ENCODE measurements at regions not wholly inside any gene's neighbourhood (a gene's known extent, or its start where the extent isn't known, plus 50 kb on each side); places are given as distances from the start of the nearest gene placed in this dataset.

DNA sequence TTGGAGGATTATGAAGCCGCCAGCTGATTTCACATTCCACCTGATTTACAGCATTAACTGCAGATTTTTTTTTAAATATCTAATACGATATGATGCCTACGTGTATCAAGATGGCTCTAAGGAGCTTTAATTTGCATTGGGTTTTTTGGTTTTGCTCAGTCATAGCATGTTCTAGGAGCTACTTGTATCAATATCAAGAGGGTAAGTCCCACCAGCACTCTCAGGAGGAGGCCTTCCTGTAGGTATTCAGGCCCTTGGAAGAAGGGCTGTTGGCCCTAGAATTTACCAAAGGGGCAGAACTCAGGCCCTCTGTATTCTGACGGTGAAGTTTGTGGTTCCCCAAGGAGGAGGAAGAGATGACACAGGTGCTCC, 97.2 kb upstream of the IPO5 start:
- POLR2A ChIA-PET, result no interaction called here
- DNase-seq (ENCODE audit: extremely low spot score), result no peak
- CTCF ChIA-PET, result interaction anchor here (0.6 to 2.4 kb wide), 8 partner anchors 16 to 972 kb away, joined by 3 to 16 read pairs (median 4); no protein-coding TSS in a partner anchor
- no peak for TF ChIP-seq ELF4 (IDR thresholded peaks at IDR 0.05)
- no peak for TF ChIP-seq L3MBTL2 (conservative IDR thresholded peaks at IDR 0.05)
- no peak for TF ChIP-seq HDGF (IDR thresholded peaks at IDR 0.05; ENCODE audit: borderline replicate concordance)

DNA sequence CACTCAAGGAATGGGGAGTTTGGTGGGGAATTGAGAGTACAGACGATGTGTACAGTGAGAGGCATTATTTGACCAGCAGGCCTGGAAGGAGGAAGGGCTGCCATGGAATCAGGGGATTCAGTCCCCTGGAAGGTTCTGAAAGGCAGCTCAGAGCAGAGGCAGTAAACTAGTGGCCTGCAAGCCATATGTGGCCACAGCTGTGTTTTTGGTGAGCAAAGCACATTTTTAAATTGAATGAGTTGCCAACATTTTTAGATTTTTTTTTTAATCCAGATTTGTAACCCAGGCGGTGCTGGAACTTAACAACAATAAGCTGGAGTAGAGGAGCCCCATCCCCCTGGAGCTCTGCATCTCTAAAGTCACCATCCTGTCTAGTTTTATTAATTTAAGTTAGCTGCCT, 95.3 kb upstream of the IPO5 start:
- CTCF ChIA-PET, result interaction anchor here (1.5 kb wide), 1 partner anchor 22 kb away, joined by 3 read pairs; no protein-coding TSS in a partner anchor
- DNase-seq (ENCODE audit: extremely low spot score), result no peak
- POLR2A ChIA-PET, result no interaction called here
- TF ChIP-seq TARDBP (IDR thresholded peaks at IDR 0.05) (no peak), LEF1 (IDR thresholded peaks at IDR 0.05; ENCODE audit: borderline replicate concordance) (no peak), NFRKB (IDR thresholded peaks at IDR 0.05) (no peak), FOXA1 (IDR thresholded peaks at IDR 0.05) (no peak), ZNF384 (IDR thresholded peaks at IDR 0.05) (no peak), BHLHE40 (IDR thresholded peaks at IDR 0.05; ENCODE audit: borderline replicate concordance) (no peak), L3MBTL2 (conservative IDR thresholded peaks at IDR 0.05) (no peak), FOXM1 (IDR thresholded peaks at IDR 0.05; ENCODE audit: borderline replicate concordance) (no peak)

DNA sequence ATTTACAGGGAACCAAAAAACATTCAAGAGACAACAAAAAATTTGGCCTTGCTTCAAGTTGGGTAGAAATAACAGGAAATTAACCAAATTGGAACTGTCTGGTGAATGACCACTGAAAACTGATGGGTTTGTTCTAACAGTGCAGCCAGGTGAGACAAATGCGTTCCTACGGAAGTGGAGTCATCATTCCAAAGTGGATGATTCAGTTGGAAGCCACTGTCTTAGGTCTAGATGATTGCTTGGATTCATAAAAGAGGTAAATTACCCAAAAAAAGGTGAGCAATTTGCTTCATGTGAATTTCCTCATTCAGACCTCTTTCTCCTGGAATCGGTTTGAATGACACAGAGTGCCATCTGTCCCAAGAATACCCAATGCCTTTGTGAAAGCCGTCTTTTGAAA, 87.1 kb upstream of the IPO5 start:
- POLR2A ChIA-PET, result no interaction called here
- CTCF ChIA-PET, result interaction anchor here (0.5 kb wide), 1 partner anchor 460 kb away, joined by 4 read pairs; no protein-coding TSS in a partner anchor

GRCh38 chr13:97866751-97867150, 86.7 kb upstream of the IPO5 start:
- TF ChIP-seq BHLHE40 (IDR thresholded peaks at IDR 0.05; ENCODE audit: borderline replicate concordance) (no peak), ELF4 (IDR thresholded peaks at IDR 0.05) (no peak), FOXA1 (IDR thresholded peaks at IDR 0.05) (no peak), ZNF384 (IDR thresholded peaks at IDR 0.05) (no peak), NFRKB (IDR thresholded peaks at IDR 0.05) (no peak), FOXM1 (IDR thresholded peaks at IDR 0.05; ENCODE audit: borderline replicate concordance) (no peak), TARDBP (IDR thresholded peaks at IDR 0.05) (no peak), PKNOX1 (IDR thresholded peaks at IDR 0.05) (no peak), FOXK2 (IDR thresholded peaks at IDR 0.05) (no peak), L3MBTL2 (conservative IDR thresholded peaks at IDR 0.05) (no peak), SP1 (IDR thresholded peaks at IDR 0.05) (no peak), SUZ12 (IDR thresholded peaks at IDR 0.05) (no peak), LEF1 (IDR thresholded peaks at IDR 0.05; ENCODE audit: borderline replicate concordance) (no peak), HDGF (IDR thresholded peaks at IDR 0.05; ENCODE audit: borderline replicate concordance) (no peak), CTBP1 (IDR thresholded peaks at IDR 0.05; ENCODE audit: borderline replicate concordance) (no peak), ARNT (IDR thresholded peaks at IDR 0.05) (no peak)
- DNase-seq (ENCODE audit: extremely low spot score), result no peak
- CTCF ChIA-PET, result interaction anchor here (0.5 kb wide), 1 partner anchor 459 kb away, joined by 4 read pairs; no protein-coding TSS in a partner anchor
- POLR2A ChIA-PET, result interaction anchor here (0.9 kb wide), 1 partner anchor 249 kb away, joined by 3 read pairs; no protein-coding TSS in a partner anchor

More for the DNA sequence above, 87.1 kb upstream of the IPO5 start:
- no peak for DNase-seq (ENCODE audit: extremely low spot score)
- TF ChIP-seq FOXA1 (IDR thresholded peaks at IDR 0.05) (no peak), CTBP1 (IDR thresholded peaks at IDR 0.05; ENCODE audit: borderline replicate concordance) (no peak)

- no peak for DNase-seq (ENCODE audit: extremely low spot score)
- TF ChIP-seq FOXA1 (IDR thresholded peaks at IDR 0.05) (no peak), TARDBP (IDR thresholded peaks at IDR 0.05) (no peak), CTBP1 (IDR thresholded peaks at IDR 0.05; ENCODE audit: borderline replicate concordance) (no peak), HDGF (IDR thresholded peaks at IDR 0.05; ENCODE audit: borderline replicate concordance) (no peak), SUZ12 (IDR thresholded peaks at IDR 0.05) (no peak), PKNOX1 (IDR thresholded peaks at IDR 0.05) (no peak), ZNF384 (IDR thresholded peaks at IDR 0.05) (no peak), SP1 (IDR thresholded peaks at IDR 0.05) (no peak), ELF4 (IDR thresholded peaks at IDR 0.05) (no peak), LEF1 (IDR thresholded peaks at IDR 0.05; ENCODE audit: borderline replicate concordance) (no peak), FOXM1 (IDR thresholded peaks at IDR 0.05; ENCODE audit: borderline replicate concordance) (no peak), BHLHE40 (IDR thresholded peaks at IDR 0.05; ENCODE audit: borderline replicate concordance) (no peak), ARNT (IDR thresholded peaks at IDR 0.05) (no peak), FOXK2 (IDR thresholded peaks at IDR 0.05) (no peak), NFRKB (IDR thresholded peaks at IDR 0.05) (no peak), L3MBTL2 (conservative IDR thresholded peaks at IDR 0.05) (no peak)
- CTCF ChIA-PET, result no interaction called here
- POLR2A ChIA-PET, result no interaction called here
These were observed 80.1 kb upstream of the IPO5 start for GRCh38 chr13:97873398-97873797.

GRCh38 chr13:97875218-97875617, 78.3 kb upstream of the IPO5 start:
- POLR2A ChIA-PET, result no interaction called here
- CTCF ChIA-PET, result no interaction called here
- DNase-seq (ENCODE audit: extremely low spot score), result no peak

GRCh38 chr13:97875911-97876310, 77.6 kb upstream of the IPO5 start:
- DNase-seq (ENCODE audit: extremely low spot score), result no peak
- CTCF ChIA-PET, result no interaction called here
- POLR2A ChIA-PET, result no interaction called here
- TF ChIP-seq BHLHE40 (IDR thresholded peaks at IDR 0.05; ENCODE audit: borderline replicate concordance) (no peak), FOXK2 (IDR thresholded peaks at IDR 0.05) (no peak), CTBP1 (IDR thresholded peaks at IDR 0.05; ENCODE audit: borderline replicate concordance) (no peak), ARNT (IDR thresholded peaks at IDR 0.05) (no peak), NFRKB (IDR thresholded peaks at IDR 0.05) (no peak), L3MBTL2 (conservative IDR thresholded peaks at IDR 0.05) (no peak), ZNF384 (IDR thresholded peaks at IDR 0.05) (no peak), FOXA1 (IDR thresholded peaks at IDR 0.05) (no peak), HDGF (IDR thresholded peaks at IDR 0.05; ENCODE audit: borderline replicate concordance) (no peak), PKNOX1 (IDR thresholded peaks at IDR 0.05) (no peak), SP1 (IDR thresholded peaks at IDR 0.05) (no peak), FOXM1 (IDR thresholded peaks at IDR 0.05; ENCODE audit: borderline replicate concordance) (no peak), LEF1 (IDR thresholded peaks at IDR 0.05; ENCODE audit: borderline replicate concordance) (no peak)

More at GRCh38 chr13:97875218-97875617, 78.3 kb upstream of the IPO5 start:
- TF ChIP-seq SUZ12 (IDR thresholded peaks at IDR 0.05) (no peak), SP1 (IDR thresholded peaks at IDR 0.05) (no peak), L3MBTL2 (conservative IDR thresholded peaks at IDR 0.05) (no peak), TARDBP (IDR thresholded peaks at IDR 0.05) (no peak), BHLHE40 (IDR thresholded peaks at IDR 0.05; ENCODE audit: borderline replicate concordance) (no peak), FOXA1 (IDR thresholded peaks at IDR 0.05) (no peak), ZNF384 (IDR thresholded peaks at IDR 0.05) (no peak), LEF1 (IDR thresholded peaks at IDR 0.05; ENCODE audit: borderline replicate concordance) (no peak), CTBP1 (IDR thresholded peaks at IDR 0.05; ENCODE audit: borderline replicate concordance) (no peak)
